ENCODE measurements at regions not wholly inside any gene's neighbourhood (a gene's known extent, or its start where the extent isn't known, plus 50 kb on each side); places are given as distances from the start of the nearest gene placed in this dataset.
"Not testable (repeated sequence)": the region's sequence is repeated elsewhere in the genome, so short reads cannot be mapped to it uniquely, and the experiment has no call there.

GRCh38 chr20:20795119-20795518 lies 82.7 kb upstream of the RALGAPA2 start:
- DNase-seq (ENCODE audit: low read depth) = no peak

GRCh38 chr20:20793591-20793990 lies 81.1 kb upstream of the RALGAPA2 start:
- no peak for DNase-seq (ENCODE audit: low read depth)

DNA sequence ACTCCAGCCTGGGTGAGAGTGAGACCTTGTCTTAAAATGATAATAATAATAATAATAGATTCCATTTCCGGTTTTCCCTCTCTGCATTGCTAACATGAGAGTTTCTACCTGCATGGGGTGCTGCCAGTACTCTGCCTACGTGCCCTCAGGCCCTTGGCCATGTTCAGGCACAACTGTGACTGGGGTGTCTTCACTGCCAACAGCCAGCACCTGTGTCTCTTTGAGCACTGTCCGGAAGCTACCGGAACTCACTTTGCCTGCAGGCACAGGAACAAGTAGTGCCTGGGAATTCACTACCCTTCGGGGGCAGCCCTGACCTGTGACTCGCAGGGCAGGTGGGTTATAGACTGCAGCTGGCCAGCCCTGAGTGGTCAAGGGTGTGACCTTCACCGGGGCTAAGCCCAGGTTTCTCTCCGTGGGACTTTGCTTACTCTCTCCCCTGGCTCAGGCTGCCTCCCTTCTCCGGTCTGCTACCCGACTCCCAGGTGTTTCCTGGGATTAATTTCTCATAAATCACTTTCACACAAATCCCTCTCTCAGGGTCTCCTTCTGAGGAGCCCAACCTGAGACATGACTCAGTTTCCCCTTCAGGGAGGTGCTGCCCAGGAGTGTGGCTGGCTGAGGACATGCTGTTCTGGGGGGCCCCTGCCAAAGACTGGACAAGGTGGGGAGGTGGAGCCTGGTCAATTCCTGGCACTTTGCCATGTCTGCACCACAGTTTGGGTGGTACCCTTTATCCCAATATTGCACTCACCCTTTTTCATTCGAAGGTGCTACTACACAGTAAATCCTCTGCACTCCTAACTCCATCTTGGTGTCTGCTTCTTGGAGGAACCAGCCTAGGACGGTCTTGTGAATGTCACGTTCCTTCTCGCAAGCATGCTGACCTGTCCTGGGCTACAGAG lies 79.5 kb upstream of the RALGAPA2 start:
- no peak for DNase-seq (ENCODE audit: low read depth)

- DNase-seq (ENCODE audit: low read depth) = no peak
Measured at GRCh38 chr20:20788308-20788707, 75.9 kb upstream of the RALGAPA2 start.

DNA sequence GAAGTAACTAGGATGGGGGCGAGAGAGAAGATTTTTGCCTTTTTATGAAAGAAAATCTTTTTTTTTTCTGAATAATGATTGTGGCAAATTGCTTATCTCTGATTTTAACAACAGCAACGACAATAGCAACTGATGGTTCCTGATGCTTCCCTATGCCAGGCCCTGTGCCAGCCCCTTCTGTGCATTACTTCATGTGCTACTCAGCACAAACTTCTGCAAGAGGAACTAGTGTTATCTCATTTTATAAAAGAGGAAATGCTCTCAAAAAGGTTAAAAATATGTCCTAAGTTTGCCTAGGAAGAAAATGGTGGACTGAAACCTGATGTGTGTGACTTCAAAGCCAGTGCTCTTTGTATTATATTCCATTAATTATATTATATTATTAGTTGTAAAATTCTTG lies 74.0 kb upstream of the RALGAPA2 start:
- no peak for DNase-seq (ENCODE audit: low read depth)

- DNase-seq (ENCODE audit: low read depth) = no peak
Measured at GRCh38 chr20:20785226-20785625, 72.8 kb upstream of the RALGAPA2 start.

GRCh38 chr20:20784450-20784849 lies 72.0 kb upstream of the RALGAPA2 start:
- not testable (repeated sequence) for DNase-seq (ENCODE audit: low read depth)

DNA sequence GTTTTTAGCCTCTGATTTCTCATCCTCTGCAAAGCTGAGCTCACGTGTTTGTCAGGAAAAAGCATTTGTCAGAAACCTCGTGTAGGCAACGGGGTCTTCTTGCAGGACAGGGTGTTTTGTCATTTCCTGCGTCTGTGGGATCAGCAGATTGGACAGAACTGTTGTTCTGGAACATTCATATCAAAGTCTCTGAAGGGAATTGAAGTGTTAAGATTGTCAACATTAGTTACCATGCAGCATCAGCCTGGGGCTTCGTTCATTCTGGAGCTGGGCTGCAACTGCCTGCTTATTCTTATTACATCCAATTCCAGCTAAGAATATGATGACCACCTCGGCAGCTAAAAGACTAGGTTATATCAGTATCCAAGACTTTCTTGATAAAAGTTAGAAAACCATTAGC lies 71.0 kb upstream of the RALGAPA2 start:
- DNase-seq (ENCODE audit: low read depth) = no peak

DNA sequence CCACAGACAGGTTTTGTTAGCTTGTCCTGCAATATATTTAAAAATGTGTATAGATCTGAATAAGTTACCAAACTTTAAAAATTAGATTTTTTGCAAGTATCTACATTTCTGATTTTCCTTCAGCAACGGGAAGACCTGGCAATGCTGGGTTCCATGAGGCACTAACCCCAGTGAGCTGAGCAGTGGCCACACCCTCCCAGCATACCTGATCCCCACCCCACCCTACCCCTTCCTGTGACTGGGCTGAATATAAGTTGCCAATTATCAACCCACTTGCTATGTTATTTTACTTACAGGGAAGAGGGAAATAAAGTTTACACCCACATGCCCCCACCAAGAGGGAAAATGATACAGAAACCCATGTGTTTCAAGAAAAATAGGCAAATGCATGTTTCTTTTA lies 70.3 kb upstream of the RALGAPA2 start:
- no peak for DNase-seq (ENCODE audit: low read depth)

DNA sequence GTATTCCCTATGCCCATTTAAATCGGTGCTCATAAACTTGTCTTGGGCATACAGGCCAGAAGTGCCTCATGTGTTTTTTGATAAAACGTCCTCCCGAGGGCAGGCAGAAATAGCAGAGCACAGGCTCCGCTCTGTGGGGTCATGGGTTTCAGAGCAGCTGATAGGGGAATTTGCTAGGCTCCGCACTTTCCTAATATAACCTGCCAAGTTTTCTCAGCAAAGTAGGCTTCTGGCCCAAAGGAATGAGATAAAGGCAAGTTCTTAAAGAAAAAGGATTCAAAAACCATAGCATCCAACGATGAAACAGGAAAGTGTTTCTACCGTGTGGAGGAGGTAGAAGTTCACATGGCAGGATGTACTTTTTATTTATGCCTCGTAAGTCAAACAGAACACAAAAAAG lies 69.8 kb upstream of the RALGAPA2 start:
- no peak for DNase-seq (ENCODE audit: low read depth)

DNA sequence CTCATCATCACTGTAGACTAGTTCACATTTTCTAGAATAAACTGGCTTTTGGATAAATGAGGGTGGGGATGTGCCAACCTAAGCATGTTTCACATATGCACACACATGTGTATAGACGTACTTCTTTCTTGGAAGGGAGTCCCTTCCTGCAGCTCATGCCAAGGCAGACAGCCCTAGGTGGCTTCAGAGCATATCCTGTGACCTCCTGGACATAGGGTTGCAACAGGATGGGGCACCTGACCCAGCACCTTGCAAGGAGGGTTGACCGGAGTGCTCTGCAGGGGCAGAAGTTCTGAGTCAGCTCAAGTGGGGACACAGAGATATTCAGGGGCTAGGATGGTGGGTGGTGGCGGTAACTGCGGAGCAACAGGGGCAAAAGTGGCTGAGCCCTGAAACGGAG lies 68.6 kb upstream of the RALGAPA2 start:
- DNase-seq (ENCODE audit: low read depth) = no peak

GRCh38 chr20:20780127-20780824 lies 67.8 kb upstream of the RALGAPA2 start:
- no peak for DNase-seq (ENCODE audit: low read depth)

DNA sequence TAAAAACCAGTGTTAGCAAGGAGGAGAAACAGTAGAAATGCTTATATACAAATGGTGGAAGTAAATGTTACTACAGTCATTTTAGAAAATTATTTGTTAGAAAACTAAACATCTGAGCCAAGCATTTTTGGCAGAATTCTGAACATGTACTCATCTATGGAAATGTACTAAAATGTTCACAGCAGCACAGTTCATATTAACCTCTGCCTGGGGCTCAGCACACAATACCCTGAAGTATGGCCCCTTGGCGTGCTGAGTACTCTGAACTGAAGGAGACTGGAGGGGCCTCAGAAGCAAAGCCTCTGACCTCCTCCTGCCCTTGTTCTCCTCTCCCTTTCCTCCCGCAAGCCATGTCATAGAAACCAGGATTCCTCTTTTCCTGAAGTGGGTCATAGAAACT lies 66.2 kb upstream of the RALGAPA2 start:
- DNase-seq (ENCODE audit: low read depth) = no peak

- no peak for DNase-seq (ENCODE audit: low read depth)
Measured at GRCh38 chr20:20772497-20773085, 60.1 kb upstream of the RALGAPA2 start.

DNA sequence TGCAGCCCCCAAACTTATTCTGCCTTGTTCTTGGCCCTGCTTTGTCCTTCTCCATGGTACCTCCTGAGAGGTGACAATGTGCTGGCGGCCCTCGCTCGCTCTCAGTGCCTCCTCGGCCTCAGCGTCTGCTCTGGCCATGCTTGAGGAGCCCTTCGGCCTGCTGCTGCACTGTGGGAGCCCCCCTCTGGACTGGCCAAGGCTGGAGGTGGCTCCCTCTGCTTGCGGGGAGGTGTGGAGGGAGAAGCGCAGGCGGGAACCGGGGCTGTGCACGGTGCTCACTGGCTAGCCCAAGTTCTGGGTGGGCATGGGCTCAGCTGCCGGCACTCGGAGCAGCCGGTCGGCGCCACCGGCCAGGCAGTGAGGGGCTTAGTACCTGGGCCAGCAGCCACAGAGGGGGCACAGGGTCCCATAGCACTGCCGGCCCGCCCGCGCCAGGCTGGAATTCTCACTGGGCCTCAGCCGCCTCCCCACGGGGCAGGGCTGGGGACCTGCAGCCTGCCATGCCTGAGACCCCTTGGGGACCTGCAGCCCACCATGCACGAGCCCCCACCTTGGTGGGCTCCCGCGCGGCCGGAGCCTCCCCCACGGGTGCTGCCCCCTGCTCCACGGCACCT lies 55.9 kb upstream of the RALGAPA2 start:
- DNase-seq (ENCODE audit: low read depth) = no peak

GRCh38 chr20:20765696-20766365 lies 53.4 kb upstream of the RALGAPA2 start:
- DNase-seq (ENCODE audit: low read depth) = no peak

- no peak for DNase-seq (ENCODE audit: low read depth)
Measured at GRCh38 chr20:20763650-20764049, 51.2 kb upstream of the RALGAPA2 start.

Measured in ELR (cell line).